LHCN-M2 (cell line): ENCODE measurements at regions not wholly inside any gene's neighbourhood (a gene's known extent, or its start where the extent isn't known, plus 50 kb on each side); places are given as distances from the start of the nearest gene placed in this dataset.
"Not testable (repeated sequence)": the region's sequence is repeated elsewhere in the genome, so short reads cannot be mapped to it uniquely, and the experiment has no call there.

Experiments used
- DNase-seq: peaks from one replicate; pipeline ENCODE4 v3.0.0-alpha.2; 2012; ENCODE audit warnings: low read depth

- no peak for DNase-seq
Measured at GRCh38 chr13:21879263-21879914, 208.5 kb downstream of the FGF9 start.

DNA sequence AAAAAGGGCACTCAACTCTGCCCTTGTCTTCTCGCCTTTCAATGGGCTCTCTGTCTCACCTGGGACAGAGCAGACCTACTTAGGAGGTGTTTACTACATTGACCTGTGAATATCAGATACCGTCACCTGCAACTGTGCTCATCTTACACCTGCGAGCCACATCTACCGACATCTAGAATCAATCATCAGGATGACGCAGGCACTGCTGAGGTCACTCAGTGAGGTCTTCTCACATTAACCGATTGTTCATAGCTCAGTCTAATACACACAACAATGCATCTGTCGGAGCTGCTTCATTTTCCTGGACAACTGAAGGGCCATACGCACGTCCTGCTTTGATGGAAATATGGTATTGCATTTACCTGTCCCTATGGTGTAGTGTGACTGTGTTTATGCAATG, 211.9 kb downstream of the FGF9 start:
- DNase-seq, result no peak

GRCh38 chr13:21883713-21884112, 212.8 kb downstream of the FGF9 start:
- no peak for DNase-seq

GRCh38 chr13:21884299-21884909, 213.5 kb downstream of the FGF9 start:
- DNase-seq, result no peak

GRCh38 chr13:21884965-21885567, 214.2 kb downstream of the FGF9 start:
- no peak for DNase-seq

DNA sequence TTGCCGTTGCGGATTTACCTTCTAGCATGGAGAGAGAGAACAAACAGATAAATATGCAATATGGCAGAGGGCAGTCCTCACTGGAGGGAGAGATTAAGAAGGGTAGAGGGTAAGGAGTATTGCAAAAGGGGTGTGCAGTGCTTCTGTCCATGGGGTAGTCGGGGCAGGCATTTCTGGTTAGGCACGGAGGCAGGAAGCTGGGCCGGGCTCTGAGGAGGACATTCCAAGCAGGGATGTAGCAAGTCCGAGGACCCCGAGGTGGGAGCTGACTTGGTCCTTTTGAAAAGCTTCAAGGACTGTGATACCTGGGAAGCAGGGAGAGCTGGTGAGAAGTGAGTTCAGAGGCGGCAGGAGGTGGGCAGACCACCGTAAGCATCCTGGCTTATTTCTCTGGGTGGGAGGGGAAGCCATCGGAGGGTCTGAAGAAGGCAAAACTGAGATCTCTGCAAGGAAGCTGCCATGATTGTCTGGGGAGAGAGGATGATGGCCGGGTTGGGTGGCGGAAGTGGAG, 214.9 kb downstream of the FGF9 start:
- DNase-seq, result no peak

GRCh38 chr13:21889651-21890050, 218.8 kb downstream of the FGF9 start:
- no peak for DNase-seq

DNA sequence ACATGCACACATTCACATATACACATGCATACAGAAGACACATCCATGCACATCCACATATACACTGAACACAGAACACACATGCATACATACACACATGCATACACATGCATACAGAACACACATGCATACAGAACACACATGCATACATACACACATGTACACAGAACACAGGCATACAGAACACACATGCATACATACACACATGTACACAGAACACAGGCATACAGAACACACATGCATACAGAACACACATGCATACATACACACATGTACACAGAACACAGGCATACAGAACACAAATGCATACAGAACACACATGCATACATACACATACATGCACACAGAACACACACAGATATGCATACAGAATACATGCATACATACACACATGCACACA, 219.3 kb downstream of the FGF9 start:
- DNase-seq, result not testable (repeated sequence)

DNA sequence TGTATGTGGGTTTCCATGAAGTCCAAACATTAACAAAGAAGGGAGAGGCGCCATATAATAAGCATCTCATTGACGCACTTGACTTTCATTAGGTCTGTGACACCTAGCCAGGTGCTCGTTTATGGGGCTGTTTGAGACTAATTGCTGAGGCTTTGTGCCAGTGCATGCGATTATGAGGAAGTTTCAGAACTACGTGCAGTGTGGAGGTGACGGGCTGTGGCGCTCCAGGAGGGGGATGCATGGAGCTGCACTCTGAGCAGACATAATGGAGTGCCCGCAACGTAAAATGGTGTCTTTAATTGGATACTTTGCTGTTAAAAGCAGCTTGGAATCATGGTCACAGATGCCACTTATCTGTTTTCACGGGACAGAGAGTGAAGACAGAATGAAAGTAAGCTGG, 223.2 kb downstream of the FGF9 start:
- DNase-seq, result no peak

DNA sequence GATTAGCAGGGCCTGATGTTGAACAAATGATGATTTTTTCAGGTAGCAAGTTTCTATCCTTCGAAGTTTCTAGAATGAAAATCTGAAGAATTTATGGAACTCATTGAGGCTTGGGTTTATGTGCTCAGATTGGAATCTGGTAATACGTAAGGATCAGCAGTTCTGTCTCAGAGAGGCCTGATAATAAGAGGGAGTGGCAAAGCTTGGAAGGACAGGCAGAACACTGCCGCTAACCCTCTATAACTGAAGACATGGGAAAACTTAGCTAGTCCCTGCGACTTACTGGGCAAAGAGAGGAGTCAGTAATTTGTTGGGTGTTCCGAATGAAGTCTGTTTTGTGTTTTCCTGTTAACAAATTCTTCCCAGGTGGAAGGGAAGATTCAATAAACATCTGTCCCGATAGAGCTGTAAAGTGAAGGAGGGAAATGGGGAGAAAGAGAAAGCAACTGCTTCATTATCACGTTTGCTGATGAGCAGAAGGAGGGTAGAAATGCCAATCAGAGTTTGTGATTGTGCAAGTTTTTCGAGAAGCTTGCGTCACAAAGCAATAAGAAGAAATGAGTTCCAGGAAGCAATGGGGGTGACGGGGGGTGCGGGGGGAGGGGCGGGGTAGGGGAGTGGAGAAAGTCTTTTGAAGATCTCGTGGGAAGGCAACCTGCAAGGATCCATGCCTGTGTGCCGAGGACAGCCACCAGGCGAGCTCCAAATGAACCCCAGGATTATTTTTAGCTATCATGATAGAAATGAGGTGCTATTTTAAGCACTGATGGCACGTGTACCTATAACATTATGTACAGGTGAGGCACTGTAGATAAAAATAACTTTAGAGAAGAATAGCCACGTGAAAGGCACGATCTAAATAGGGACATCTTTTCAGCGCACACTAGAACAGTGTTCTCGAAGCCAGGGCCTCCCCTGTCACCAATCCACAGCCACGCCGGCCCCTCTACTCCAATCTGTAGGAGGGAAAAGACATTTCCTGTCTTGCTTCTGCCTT, 224.1 kb downstream of the FGF9 start:
- no peak for DNase-seq

GRCh38 chr13:21895779-21896178, 224.9 kb downstream of the FGF9 start:
- DNase-seq, result no peak

- no peak for DNase-seq
Measured at GRCh38 chr13:21897161-21897560, 226.3 kb downstream of the FGF9 start.

- DNase-seq, result no peak
Measured at GRCh38 chr13:21898459-21898858, 227.6 kb downstream of the FGF9 start.

DNA sequence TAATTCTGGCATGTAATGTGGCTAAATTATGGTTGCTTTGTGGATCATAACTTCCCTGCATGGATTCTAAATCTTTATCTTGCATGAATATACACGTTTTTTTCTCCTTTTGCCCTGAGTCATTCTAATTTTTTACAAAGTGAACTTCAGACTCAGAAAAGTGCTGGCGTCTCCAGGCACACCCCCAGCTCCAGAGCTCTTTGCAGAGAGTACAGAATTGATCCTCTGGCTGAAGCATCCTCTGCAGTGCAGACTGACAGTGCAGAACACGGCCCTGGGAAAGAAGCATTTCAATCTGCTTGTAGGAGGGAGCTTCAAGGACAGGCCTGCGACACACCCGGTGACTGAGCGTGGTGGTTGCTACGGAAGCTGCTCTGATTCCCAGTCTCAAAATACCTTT, 228.1 kb downstream of the FGF9 start:
- no peak for DNase-seq

DNA sequence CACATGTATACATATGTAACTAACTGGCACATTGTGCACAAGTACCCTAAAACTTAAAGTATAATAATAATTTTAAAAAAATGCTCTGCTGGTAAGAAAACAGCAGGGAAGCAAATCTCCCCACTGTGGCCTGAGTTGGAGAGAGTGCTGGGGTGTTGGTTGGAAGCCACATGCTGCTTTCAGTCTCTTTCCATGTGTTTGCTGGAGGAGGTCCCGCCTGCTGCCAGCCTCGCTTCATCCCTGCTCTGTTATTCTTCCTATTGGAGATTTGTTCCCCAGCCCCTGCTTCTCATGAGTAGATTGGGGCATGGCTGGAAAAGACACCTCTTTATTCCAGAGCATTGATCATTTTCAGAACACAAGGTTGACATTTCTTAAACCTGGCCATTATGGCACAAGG, 230.5 kb downstream of the FGF9 start:
- no peak for DNase-seq

DNA sequence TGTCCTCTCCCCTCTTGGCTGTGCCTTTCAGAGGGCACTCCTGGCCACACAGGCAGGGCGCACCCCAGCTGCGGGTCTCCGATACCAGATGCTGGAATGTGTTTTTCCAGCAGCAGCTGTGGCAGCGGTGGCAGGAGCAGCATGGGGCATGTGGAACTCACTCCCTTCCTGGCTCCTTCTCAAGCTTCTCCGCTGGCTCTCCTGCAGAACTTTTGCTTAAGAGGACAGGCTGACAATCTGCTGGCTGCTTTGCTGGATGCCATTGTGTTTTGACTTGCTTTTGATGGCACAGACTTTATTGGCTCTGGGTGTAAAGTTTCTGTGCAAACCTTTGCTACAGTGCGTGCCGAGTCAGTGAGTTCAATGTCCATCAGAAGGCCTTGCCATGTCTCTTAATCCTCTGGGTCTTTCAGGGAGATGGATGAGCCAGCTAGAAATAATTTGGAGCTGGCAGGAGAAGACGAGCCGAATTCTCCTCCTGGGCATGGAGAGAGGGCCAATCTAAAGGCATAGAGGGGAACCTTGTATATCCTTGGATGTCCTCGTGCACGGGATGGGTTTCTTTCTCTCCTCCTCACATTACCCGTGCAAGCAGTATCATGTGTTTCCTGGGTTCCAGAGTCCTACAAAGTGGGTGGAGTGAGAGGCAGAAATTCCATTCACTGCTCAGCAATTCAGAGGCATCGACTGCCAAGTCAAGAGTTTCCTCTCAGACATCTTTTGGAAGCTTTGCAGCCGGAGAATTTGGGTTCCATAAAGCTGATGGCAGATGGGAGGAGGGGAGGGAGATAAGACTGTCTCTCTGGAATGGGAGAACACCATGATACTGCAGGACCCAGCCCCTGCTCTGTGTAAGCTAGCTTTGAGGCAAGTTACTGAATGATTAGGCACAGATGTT, 231.2 kb downstream of the FGF9 start:
- no peak for DNase-seq

DNA sequence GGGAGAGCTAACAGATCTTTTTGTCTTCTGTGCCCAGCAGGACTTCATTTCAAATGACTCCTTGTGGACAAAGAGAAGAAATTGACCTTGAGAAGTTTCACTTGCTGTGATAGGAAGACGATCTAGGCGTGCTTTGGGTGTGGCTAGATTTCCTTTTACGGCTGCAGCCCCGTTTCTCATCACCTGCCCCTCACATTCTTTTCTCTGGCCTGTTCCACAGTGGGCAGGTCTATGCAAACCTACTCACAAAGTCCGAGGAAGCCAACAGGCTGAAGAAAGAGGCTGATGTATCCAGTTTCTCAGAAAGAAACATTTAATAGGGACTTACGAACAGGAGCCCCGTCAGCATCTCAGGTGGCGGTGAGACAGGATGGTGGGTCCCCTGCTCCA, 231.8 kb downstream of the FGF9 start:
- DNase-seq, result no peak

- no peak for DNase-seq
Measured at GRCh38 chr13:21905486-21905885, 234.6 kb downstream of the FGF9 start.

DNA sequence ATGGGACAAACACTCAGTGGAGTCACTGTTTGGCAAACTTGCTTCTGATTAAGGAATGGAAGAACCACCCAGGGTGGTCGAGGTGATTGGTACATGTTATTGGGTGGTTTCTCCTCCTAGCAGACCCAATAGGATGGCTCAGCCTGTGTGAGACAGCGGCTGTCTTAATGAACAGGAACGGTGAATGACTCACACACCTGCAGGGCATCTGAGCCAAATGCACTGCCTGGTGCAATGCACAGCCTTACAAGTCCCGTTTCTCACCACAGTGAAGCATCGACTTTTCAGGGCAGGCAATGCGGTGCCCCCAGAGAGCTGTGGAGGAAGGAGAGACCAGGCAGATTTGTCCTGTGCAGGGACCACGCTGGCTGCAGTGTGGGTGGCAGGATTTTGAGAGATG, 238.5 kb downstream of the FGF9 start:
- no peak for DNase-seq

DNA sequence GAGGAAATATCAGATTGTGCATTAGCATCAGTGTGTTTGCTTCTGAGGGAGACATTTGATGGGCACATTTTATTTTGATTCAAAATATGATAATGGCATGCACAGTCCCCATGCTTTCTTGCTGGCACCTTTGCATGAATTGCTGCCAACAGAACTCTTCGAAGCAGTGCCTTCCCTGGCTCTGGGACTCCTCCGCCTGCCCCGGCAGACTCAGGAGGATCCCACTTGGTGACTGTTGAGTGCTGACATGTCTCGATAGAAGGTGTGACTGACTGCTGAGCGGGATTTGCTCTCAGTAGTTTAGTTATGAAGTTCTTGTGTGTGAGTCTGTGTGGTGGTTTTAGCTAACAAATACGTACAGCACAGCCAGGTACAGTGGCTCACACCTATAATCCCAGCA, 239.7 kb downstream of the FGF9 start:
- DNase-seq, result no peak
